NCI-H2081 treated with DMSO at 0.1 percent for 48 hours (cell line): ENCODE measurements at regions not wholly inside any gene's neighbourhood (a gene's known extent, or its start where the extent isn't known, plus 50 kb on each side); places are given as distances from the start of the nearest gene placed in this dataset.

ENCODE experiments used
- DNase-seq: peaks from one replicate; lab custom pipeline; 2025; lab: John Stamatoyannopoulos, UW

DNA sequence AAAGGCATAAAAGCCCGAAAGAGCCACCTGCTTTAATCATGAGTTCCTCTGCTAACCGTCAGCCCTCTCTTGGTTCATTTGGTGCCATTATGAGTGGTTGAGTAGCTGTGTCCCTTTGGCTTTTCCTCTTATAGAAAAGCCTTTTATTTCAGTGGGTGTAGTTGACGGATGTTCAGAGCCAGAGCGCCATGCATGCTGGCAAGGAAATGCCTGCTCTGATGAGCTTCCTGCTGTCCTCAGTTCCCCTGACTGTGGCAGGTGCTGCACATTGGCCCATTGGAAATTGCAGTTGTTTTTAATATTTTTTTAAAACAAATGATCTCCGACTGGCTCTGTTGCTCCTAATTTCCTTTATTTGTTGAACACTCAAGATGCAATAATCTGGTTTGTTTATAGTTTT, 77.3 kb upstream of the LIMCH1 start:
- DNase-seq = no peak

DNA sequence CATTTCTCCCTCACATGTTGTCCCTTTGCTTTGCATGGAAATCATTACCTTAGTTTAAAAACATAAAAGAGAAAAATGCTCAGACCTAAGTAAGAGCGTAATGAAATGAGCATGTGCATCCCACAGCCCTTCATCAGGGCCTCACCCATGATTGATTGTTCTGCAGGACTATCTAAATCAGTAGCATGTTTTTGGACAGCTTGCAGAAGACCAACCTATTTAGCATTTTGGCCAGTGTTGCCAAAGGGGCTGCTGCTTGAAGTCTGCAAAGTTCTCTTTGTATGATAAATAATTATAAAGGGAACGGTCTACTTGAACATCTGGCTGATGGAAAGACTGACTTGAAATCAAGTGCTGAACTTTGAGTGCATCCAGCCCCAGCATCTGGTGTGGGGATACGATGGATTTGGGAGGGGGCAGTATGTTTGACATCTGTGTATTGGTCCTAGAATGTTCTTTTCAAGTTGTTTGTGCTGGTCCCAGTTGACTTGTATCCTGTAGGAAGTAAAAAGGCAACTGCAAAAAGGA, 76.1 kb upstream of the LIMCH1 start:
- DNase-seq = no peak

DNA sequence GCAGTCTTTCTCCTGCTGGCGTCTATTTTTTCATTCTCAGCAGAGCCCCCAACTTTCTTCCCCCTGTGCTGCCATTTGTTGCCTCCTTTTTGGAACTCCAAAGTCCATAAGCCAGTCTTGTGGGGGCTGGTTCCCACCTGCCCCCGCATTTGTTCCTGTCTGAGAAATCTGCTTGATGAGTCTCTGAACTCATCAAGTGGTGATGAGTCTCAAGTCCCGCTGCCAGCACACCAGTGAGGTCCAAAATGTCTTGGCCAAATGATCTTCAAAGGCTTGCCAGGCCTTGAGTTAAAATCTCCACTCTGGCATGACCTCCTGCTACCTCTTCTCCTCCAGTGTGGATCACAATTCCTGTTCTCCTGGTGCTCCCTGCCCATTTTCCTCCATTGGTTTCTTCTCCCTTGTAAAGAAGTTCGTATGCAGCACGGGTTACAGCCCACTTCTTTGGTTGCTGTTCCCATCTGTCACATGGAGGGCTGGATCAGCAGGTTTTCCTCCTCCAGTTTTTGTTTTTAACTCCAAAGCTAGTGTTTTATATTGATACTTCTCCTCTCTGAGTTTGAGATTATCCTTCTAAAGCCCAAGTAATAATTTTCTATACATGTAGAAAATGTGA, 72.7 kb upstream of the LIMCH1 start:
- no peak for DNase-seq

DNA sequence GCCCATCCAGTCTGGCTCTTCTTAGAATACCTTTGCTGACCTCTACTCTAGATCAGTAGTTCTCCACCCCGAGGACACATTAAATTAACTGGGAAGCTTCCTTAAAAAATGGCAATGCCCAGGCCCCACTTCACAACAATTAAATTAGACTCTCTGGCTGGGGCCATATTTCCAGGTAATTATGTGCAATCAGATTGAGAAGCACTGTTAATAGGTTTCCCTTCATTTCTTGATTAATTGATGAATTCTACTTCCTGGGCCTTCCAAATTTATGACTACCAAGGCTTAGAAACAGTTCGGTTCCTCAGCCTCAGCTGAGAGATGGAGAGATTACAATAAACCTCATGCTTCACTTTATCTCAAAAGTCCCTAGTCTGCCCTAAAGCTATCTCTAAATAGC, 71.7 kb upstream of the LIMCH1 start:
- DNase-seq = no peak

DNA sequence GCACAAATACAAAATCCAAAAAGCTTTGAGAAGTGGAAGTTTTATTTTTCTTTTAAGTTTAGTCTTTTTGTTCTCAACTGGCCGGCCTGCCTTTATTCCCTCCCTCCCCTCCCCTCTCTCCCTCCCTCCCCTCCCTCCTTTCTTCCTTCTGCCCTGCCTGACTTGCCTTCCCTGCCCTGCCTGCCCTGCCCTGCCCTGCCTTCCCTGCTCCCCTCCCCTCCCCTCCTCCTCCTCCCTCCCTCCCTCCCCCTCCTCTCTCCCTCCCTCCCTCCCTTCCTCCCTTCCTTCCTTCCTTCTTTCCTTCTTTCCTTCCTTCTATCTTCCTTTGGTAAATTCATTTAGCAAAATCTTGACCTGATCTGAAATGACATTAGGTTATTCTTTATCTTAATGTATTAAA, 69.8 kb upstream of the LIMCH1 start:
- DNase-seq = no peak

DNA sequence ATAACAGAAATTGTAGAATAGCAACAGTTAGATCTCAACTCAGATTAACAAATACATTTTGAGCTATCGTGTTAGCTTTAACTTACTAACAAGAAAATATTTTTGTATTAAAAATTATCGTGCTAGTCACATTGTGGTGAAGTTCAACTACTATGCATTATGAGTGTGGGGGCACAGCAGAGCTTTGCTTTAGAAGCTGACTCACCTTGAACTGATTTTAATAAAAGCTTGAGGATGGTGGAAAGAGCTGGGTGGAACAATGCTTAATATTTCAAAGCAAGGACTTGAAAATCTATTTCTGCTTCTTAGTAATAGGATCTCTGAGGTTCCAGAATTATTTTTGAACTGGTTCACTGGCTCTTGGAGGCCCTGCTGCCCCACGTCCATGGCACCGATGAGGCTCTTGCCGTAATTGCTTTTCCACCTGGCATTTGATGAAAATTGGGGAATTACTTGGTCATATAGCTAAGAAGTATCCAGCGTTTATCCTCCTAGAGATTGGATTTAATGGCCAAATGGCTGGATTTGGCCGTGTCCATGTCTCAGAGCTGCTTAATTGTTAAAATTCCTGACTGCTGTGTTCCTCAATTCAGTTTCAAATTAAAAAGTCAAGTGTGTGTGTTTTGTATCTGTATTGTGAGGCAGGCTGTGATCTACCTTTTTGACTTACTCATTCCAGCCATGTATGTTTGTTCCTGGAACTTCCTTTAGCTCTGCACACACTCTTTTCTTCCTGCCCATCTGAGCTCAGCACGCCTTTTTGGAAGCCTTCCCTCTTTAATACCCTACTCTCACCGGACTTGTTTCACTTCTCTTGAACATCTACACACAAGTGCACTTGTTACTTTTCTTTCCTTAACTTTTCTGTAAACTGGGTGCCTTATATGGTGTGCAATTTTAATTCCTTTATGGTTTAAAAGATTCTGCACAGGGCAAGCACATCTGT, 66.6 kb upstream of the LIMCH1 start:
- no peak for DNase-seq

DNA sequence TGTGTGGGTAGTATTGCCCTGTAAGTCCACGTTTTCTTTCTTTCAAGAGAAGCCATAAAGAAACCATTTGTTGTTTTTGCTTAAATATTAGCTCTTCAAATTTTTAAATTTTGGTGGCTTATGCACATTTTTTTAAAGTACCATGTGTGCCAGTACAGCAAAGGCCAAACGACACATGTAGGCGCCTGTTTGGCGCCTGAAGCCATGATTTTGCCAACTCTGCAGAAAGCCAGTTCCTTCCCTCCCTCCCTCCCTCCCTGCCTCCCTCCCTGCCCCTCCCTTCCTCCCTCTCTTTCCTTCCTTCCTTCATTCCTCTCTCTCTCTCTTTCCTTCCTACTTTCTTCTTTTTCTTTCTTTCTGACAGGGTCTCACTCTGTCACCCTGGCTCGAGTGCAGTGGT, 65.9 kb upstream of the LIMCH1 start:
- DNase-seq = no peak

DNA sequence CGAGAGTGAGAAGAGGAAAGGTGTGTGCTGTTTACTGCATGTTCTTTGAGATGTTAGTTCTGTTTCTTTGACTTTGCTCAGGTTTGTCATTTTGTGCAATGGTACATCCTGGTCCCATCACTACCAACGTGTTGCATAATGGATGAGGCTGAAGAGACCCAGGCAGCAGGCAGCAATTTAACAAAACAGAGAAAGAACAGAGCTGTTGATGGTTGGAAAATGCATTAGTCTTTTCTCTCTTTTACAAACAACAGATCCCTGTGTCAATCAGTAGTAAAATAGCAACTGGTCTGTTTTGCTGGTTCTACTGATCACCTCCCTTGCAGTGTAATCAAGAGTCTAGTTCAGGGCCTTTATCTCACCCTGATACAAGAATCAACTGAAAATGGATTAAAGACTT, 64.8 kb upstream of the LIMCH1 start:
- DNase-seq = no peak

DNA sequence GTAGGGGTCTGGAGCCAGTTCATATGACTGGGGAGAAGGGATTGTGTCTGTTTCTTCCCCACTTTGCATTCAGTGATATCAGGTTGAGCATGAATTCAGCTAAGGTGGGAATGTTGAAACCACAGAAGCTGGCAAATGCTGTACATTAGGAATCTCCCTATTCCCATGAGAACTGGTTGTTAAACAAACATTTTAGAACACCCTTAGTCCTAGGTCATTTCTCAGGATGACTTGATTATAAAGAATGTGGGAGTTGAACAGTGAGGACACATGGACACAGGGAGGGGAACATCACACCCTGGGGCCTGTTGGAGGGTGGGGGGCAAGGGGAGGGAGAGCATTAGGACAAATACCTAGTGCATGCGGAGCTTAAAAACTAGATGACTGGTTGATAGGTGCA, 62.6 kb upstream of the LIMCH1 start:
- DNase-seq = no peak

DNA sequence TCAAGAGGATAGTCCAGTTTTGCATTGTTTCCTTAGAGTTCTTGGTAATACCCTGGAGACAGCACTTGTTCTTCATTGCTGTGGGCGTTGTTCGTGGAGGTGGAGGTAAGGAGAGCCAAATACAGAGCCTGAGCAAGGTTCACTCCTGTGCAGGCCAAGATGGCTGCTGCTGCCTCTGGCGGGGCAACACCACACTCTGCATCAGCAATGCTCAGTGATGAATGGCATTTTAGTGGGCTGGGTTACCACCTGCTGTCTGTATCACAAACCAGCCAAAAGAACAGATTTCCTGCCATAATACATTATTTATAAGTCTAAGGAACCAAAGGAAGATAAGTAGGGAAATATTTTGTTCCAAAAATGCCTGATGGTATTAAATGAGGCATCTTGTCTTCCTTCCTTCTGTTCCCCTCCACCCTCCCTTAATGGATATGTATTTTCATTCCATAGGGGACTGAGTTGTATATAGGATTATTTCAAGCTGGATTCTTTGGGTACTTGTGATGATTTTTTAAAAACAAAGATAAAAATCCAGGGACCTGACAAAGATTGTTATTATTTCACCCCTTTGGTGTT, 61.6 kb upstream of the LIMCH1 start:
- DNase-seq = no peak

DNA sequence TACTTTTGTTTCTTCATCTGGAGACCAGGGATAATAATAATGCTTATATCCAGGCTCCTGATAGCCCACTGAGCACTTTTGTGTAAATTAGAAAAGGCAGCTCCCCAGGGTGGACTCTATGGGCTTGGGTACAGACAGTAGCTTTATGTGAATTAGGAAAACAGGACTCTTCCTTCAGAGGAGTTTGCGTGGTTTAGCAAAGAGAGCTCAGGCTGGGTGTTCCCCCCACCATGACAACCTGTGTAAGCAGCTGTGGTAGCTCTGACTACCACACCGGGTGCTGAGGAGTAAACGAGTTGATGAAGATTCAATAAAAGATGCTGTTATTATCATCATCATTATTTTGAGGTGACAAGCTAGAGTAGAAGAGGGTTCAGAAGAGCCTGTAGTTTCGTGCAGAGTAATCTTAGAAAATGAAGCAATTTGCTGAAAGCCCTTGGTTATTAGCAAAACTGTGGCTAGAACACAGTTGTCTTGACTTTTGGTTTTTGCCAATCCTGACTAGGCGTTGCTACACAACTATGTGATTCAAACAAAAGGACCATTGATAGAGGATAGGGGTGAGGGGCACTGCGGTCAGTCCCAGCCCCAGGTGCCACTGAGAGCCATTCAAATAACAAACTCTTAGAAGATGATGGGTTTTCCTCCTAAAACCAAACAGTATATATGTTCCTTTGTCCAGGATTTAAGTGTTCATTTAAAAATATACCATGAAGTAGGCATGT, 60.6 kb upstream of the LIMCH1 start:
- DNase-seq = no peak

DNA sequence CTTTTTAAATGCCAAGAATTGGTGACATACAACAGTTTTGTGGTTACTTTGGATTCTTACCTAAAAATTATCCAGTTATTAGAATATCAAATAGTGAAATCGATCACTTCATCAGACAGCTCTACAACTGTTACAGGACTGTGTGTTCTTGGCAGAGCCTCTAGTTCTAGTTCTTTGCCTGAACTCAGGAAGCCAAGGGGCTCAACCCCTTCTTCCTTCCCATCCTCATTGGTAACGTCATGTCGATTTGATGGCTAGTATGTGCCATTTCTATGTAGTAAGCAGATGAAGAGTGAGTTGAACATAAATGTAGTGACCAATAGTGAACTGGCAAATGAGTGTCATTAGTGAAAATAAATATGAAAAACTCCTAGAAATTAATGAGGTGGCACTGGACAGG, 59.4 kb upstream of the LIMCH1 start:
- DNase-seq = no peak

DNA sequence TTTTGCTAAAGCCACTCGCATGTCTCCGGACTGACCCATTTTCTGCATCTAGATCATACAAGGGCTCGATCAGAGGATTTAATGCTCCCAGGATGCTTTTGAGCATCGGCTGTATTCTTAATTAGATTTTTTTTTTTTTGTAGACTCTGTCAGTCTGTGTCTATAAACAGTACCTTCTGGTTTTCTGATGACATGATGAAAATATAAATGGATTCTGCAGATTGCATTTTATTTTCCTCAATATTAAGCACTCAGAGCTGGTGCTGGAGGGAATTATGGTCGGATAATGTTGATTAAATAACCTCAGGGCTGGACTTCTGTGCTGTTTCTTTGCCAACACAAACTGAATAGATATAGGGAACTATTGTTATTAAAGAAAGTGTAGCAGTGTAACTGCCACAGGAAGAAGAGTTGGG, 57.1 kb upstream of the LIMCH1 start:
- no peak for DNase-seq

DNA sequence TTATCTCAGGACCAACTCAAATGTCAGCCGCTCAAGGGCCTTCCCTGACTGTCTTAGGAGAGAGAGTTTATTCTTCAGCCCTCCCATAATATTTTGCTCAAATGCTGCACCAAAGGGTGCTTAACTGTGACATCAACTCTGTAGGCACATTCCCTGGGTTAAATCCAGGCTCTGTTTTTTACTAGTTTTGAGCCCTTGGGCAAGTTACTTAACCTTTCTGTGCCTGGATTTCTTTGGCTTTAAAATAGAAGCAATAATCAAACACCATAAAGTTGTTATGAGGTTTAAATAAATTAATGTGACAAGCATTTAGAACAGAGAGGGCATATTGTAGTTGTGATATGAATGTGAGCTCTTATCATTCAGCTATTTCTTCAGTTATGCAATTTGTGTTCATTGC, 54.2 kb upstream of the LIMCH1 start:
- no peak for DNase-seq

DNA sequence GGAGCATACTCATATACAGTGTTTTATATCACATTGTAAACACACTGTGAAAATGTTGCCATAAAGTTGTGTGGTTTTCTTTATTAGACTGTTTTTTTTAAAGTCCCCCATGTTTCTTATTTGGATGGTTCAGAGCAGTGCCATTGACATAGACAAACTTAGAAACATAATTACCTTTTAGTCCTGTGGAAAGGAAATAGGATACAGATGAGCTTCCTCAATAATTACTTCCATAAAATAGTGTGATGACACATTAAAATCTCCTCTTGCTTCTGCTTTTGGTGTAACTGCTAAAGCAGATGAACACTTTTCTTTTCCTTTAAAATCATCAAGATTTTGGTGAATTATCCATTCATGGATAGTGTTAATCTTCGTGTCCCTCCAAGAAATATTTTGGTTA, 52.9 kb upstream of the LIMCH1 start:
- no peak for DNase-seq

DNA sequence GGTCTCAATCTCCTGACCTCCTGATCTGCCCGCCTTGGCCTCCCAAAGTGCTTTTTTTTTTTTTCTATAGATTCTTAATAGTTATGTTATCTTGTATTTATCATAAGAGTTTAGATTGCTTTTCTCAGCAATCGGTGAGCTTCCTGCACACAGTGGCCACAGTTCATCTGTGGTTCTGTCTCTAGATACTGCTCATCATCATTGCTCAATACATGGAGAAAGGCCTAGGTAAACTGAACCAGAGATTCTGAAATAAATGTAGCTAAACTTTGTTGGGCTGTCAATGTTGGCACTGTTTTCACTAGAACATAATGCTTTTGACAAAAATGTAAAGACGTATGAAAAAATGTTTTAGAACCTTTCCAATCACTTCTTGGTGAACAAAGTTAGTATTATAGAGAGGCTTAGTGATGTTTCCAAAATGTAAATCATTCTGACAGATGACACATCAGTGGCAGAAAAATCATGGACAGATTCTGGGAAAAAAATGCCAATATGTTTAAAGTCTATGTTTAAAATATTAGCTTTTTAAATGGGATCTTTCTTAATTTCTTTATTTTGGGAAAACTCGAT, 50.0 kb upstream of the LIMCH1 start:
- DNase-seq = no peak
